Prostate gland (tissue), 2 donors: ENCODE measurements at regions not wholly inside any gene's neighbourhood (a gene's known extent, or its start where the extent isn't known, plus 50 kb on each side); places are given as distances from the start of the nearest gene placed in this dataset.

Experiments
- DNase-seq: peaks from one replicate; pipeline ENCODE4 v3.0.0-alpha.2; 2019; ENCODE audit warnings: low spot score
- H3K27ac ChIP-seq, 2 donors: fragments of 200-600 bp; sonication (generic); 2 replicates each; pipeline ENCODE4 v1.5.1; 2017 to 2019
- H3K27me3 ChIP-seq: fragments of 200-600 bp; sonication (generic); replicated peaks from 2 replicates; pipeline ENCODE4 v1.5.1; 2019; ENCODE audit not compliant: insufficient read depth
- H3K36me3 ChIP-seq, 2 donors: fragments of 200-600 bp; sonication (generic); 1 replicate in 1 of 2; 2 replicates in 1 of 2; pipeline versions ENCODE4 v1.5.1 to v1.8.1; 2017 to 2019
- H3K4me1 ChIP-seq: fragments of 200-600 bp; sonication (generic); replicated peaks from 2 replicates; pipeline ENCODE4 v1.5.1; 2019
- H3K4me3 ChIP-seq, 2 donors: fragments of 200-600 bp; sonication (generic); 2 replicates each; pipeline ENCODE4 v1.5.1; 2017 to 2019
- H3K9me3 ChIP-seq: fragments of 200-600 bp; sonication (generic); 2 replicates; pipeline ENCODE4 v1.5.1; 2017
- POLR2A ChIP-seq: fragments of 450-650 bp; IDR thresholded peaks from one replicate; pipeline ENCODE4 v1.6.1; 2016; ENCODE audit warnings: antibody characterized with exemption, mild to moderate bottlenecking
- POLR2AphosphoS5 ChIP-seq: sonication (generic); formaldehyde crosslinking; IDR thresholded peaks from one replicate; pipeline ENCODE4 v1.6.1; 2017; ENCODE audit warnings: antibody characterized with exemption
- WGBS: methylation state at CpG from one replicate; pipeline ENCODE4 v1.1.5; 2018; 5-methylcytosine and 5-hydroxymethylcytosine counted together
- intact Hi-C: fragments of 100-400 bp; cut with DNase I; formaldehyde crosslinking; loops from one replicate; pipeline ENCODE4 v1.14.2; 2022
- TF ChIP-seq, protein P1 (sequence below), 4 experiments: fragments of 200-600 bp in 2 of 4; fragments of 450-650 bp in 2 of 4; sonication (generic) in 2 of 4; IDR thresholded peaks; 1 replicate in 3 of 4; 2 replicates in 1 of 4; pipeline ENCODE4 v1.5.1; 2016 to 2019; ENCODE audit warnings: antibody characterized with exemption in 4 of 4, mild to moderate bottlenecking in 2 of 4, moderate library complexity in 2 of 4

DNA sequence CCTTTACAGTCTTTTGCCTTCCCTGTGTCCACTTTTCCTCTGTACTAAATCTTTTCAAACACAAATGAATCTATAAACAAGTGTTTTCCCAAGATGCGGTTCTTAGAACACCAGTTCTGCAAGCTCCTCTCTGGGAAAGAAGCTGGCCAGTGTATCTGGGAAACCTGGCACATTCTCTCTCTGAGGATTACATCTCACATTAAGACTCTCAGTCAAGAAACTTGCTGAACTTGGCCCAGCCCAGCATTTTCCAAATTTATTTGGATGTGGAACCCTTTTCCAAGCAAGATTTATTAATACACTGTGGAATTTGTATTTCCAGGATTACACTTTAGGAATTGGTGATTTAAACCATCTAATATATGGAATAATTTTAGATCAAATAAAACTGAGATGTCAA lies 105.7 kb downstream of the ZNF281 start:
- Histone ChIP-seq H3K4me1 (no peaks in the 10 kb centered on the region), H3K27ac (no peak overlapping the region), H3K27me3 (no peaks in the 10 kb centered on the region), H3K9me3 (no peaks in the 10 kb centered on the region), H3K4me3 (no peak overlapping the region), H3K36me3 (no peaks in the 10 kb centered on the region)
- TF ChIP-seq, protein P1, sequence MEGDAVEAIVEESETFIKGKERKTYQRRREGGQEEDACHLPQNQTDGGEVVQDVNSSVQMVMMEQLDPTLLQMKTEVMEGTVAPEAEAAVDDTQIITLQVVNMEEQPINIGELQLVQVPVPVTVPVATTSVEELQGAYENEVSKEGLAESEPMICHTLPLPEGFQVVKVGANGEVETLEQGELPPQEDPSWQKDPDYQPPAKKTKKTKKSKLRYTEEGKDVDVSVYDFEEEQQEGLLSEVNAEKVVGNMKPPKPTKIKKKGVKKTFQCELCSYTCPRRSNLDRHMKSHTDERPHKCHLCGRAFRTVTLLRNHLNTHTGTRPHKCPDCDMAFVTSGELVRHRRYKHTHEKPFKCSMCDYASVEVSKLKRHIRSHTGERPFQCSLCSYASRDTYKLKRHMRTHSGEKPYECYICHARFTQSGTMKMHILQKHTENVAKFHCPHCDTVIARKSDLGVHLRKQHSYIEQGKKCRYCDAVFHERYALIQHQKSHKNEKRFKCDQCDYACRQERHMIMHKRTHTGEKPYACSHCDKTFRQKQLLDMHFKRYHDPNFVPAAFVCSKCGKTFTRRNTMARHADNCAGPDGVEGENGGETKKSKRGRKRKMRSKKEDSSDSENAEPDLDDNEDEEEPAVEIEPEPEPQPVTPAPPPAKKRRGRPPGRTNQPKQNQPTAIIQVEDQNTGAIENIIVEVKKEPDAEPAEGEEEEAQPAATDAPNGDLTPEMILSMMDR (IDR thresholded peaks at IDR 0.05) = no peak
- intact Hi-C loops = no loop called here
- no peak for DNase-seq
- 67% methylated on average over 1 of the region's 1 CpG for WGBS

DNA sequence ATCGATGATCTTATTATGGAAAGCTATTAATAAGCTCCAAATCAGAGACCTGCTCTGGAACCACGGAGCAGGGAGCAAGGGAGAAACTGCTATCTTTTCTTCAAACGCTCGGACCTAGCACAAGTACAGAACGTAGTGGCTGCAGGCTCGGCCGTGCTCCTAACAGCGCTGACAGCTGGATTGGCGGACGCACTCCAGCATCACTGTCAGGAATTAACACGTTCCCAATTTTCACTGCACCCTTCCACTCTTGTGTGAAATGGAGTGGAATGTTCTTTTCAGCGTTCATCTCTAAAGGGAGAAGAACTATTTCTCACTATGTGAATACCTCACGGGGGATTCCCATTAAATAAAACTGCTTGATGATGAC lies 106.9 kb downstream of the ZNF281 start:
- 32% methylated on average over 13 of the region's 13 CpGs for WGBS
- TF ChIP-seq POLR2AphosphoS5 = no peak
- TF ChIP-seq, protein P1 (IDR thresholded peaks at IDR 0.05) = no peak
- no peak for TF ChIP-seq POLR2A

DNA sequence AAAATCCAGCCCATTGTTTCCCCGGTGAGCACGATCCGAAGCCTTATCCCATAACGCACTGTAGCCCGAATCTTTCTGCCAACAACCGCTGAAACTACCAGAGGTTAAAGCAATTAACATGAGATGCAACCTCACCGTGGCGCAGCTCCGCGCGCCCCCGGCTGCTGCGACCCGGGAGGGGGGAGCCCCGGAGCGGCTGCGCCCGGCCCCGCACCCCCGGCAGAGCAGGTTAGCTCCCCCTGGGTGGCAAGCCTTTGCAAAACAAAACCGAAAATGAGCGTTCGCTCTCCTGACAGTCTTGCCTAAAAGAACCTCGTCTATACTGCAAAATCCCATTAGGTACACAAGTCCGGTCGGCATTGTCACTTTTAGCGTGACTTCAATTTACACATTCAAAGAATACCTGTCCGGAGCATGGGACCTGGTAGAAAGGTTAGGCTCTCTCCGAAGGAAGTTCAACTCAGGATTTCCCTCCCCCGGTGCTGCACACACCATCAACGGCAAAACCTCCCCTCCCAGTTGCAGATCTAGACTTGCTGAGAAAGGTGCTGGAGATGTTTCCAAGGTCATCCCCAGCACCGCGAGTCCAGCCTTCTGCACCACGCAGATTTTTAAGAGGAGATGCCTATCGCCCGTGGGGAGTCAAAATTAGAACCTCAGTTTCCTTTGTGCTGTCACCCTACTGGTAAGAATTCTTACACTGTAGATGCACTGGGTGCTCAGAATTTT lies 107.5 kb downstream of the ZNF281 start:
- peak overlapping the region; percentile 41 to 51 for H3K4me3 ChIP-seq
- TF ChIP-seq, protein P1 (IDR thresholded peaks at IDR 0.05) = peak in 1 of 4 experiments; percentile 3
- TF ChIP-seq POLR2A = no peak
- peak; percentile 14 for DNase-seq
- H3K36me3 ChIP-seq = no peaks in the 10 kb centered on the region
- 2% methylated on average over 36 of the region's 36 CpGs for WGBS
- H3K27ac ChIP-seq = no peak overlapping the region
- no peaks in the 10 kb centered on the region for H3K9me3 ChIP-seq
- intact Hi-C loops = no loop called here
- no peaks in the 10 kb centered on the region for H3K27me3 ChIP-seq
- H3K4me1 ChIP-seq = no peaks in the 10 kb centered on the region

More for the DNA sequence above, 106.9 kb downstream of the ZNF281 start:
- H3K4me1 ChIP-seq = no peaks in the 10 kb centered on the region
- intact Hi-C loops = no loop called here
- no peaks in the 10 kb centered on the region for H3K36me3 ChIP-seq
- DNase-seq = no peak
- H3K27ac ChIP-seq = no peak overlapping the region
- no peaks in the 10 kb centered on the region for H3K27me3 ChIP-seq
- peak overlapping the region; percentile 41 to 51 for H3K4me3 ChIP-seq
- no peaks in the 10 kb centered on the region for H3K9me3 ChIP-seq

DNA sequence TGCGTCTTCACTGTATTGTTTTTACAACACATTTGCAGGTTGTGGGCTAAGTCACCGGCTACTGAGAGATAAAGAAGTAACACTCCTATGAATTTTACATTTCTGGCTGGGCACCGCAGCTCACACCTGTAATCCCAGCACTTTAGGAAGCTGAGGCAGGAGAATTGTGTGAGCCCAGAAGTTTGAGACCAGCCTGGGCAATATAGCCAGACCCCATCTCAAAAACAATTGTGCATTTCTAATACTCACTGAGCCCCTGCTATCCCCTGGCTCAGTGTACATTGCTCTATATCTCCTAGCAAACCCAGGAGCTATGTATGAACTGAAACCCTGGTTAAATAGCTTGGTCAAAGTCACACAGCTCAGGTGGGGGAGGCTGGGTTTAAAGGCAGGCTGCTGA lies 108.7 kb downstream of the ZNF281 start:
- intact Hi-C loops = no loop called here
- no peaks in the 10 kb centered on the region for H3K27me3 ChIP-seq
- no peak for DNase-seq
- no peak overlapping the region for H3K27ac ChIP-seq
- H3K4me1 ChIP-seq = no peaks in the 10 kb centered on the region
- H3K36me3 ChIP-seq = no peaks in the 10 kb centered on the region
- H3K4me3 ChIP-seq = no peak overlapping the region
- no peaks in the 10 kb centered on the region for H3K9me3 ChIP-seq
- 97% methylated on average over 3 of the region's 3 CpGs for WGBS
- no peak for TF ChIP-seq POLR2A
- no peak for TF ChIP-seq POLR2AphosphoS5
- TF ChIP-seq, protein P1 (IDR thresholded peaks at IDR 0.05) = no peak

DNA sequence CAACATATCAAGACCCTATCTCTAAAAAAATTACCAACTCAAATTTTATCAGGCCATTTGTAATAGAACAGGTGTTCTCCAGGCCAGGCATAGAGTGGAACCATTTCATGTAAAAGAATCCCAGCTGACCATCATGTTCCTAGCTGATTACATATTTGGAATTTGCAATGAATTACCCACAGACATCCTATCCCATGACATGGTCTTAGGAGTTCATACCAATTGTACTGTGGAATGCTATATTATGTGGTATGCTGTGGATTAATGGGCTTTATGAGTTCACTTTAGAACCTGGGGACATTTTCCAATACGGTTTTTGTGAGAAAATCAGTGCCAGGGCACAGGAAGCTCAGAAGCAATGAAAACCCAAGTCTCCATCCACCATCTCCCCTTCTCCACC lies 110.3 kb downstream of the ZNF281 start:
- H3K27me3 ChIP-seq = no peaks in the 10 kb centered on the region
- H3K36me3 ChIP-seq = no peaks in the 10 kb centered on the region
- H3K4me3 ChIP-seq = no peak overlapping the region
- no peaks in the 10 kb centered on the region for H3K9me3 ChIP-seq
- no peak for TF ChIP-seq POLR2AphosphoS5
- TF ChIP-seq, protein P1 (IDR thresholded peaks at IDR 0.05) = no peak
- TF ChIP-seq POLR2A = no peak
- H3K4me1 ChIP-seq = no peaks in the 10 kb centered on the region
- no peak for DNase-seq
- no peak overlapping the region for H3K27ac ChIP-seq
- 74% methylated on average over 1 of the region's 1 CpG for WGBS
- intact Hi-C loops = no loop called here
